ENCODE measurements at regions not wholly inside any gene's neighbourhood (a gene's known extent, or its start where the extent isn't known, plus 50 kb on each side); places are given as distances from the start of the nearest gene placed in this dataset.
A peak's percentile ranks its signal among the peaks of the same experiment; 100 is the strongest.

- no peak for TF ChIP-seq CTCF (IDR thresholded peaks at IDR 0.05; ENCODE audit: insufficient read depth, low read depth, low read length, missing control alignments)
- no peak overlapping the region for H3K4me3 ChIP-seq (ENCODE audit: low read length)
- no peak for DNase-seq (ENCODE audit: low read depth)
Observed at GRCh38 chr12:53830631-53831030, 78.9 kb upstream of the CISTR start.

GRCh38 chr12:53836119-53836655 lies 84.4 kb upstream of the CISTR start:
- DNase-seq (ENCODE audit: low read depth) = no peak
- H3K4me3 ChIP-seq (ENCODE audit: low read length) = no peak overlapping the region
- TF ChIP-seq CTCF (IDR thresholded peaks at IDR 0.05; ENCODE audit: insufficient read depth, low read depth, low read length, missing control alignments) = no peak

- no peak for TF ChIP-seq CTCF (IDR thresholded peaks at IDR 0.05; ENCODE audit: insufficient read depth, low read depth, low read length, missing control alignments)
- no peak for DNase-seq (ENCODE audit: low read depth)
Observed at GRCh38 chr12:53838978-53839377, 87.2 kb upstream of the CISTR start.

GRCh38 chr12:53840316-53840715 lies 88.5 kb upstream of the CISTR start:
- no peak for TF ChIP-seq CTCF (IDR thresholded peaks at IDR 0.05; ENCODE audit: insufficient read depth, low read depth, low read length, missing control alignments)
- H3K4me3 ChIP-seq (ENCODE audit: low read length) = no peak overlapping the region
- DNase-seq (ENCODE audit: low read depth) = no peak

More at GRCh38 chr12:53838978-53839377, 87.2 kb upstream of the CISTR start:
- no peak overlapping the region for H3K4me3 ChIP-seq (ENCODE audit: low read length)

- TF ChIP-seq CTCF (IDR thresholded peaks at IDR 0.05; ENCODE audit: insufficient read depth, low read depth, low read length, missing control alignments) = no peak
- no peak overlapping the region for H3K4me3 ChIP-seq (ENCODE audit: low read length)
- peak; percentile 66 for DNase-seq (ENCODE audit: low read depth)
Observed at GRCh38 chr12:53842686-53843085, 90.9 kb upstream of the CISTR start.

- no peak for DNase-seq (ENCODE audit: low read depth)
- no peak overlapping the region for H3K4me3 ChIP-seq (ENCODE audit: low read length)
- no peak for TF ChIP-seq CTCF (IDR thresholded peaks at IDR 0.05; ENCODE audit: insufficient read depth, low read depth, low read length, missing control alignments)
Observed at GRCh38 chr12:53843545-53843944, 91.8 kb upstream of the CISTR start.

All from epithelial cell of esophagus (primary cell).